GM20431 (cell line): ENCODE measurements at regions not wholly inside any gene's neighbourhood (a gene's known extent, or its start where the extent isn't known, plus 50 kb on each side); places are given as distances from the start of the nearest gene placed in this dataset.
"Not testable (repeated sequence)": the region's sequence is repeated elsewhere in the genome, so short reads cannot be mapped to it uniquely, and the experiment has no call there.

ENCODE experiments used
- in situ Hi-C: fragments of 300-500 bp; cut with MseI, MboI; formaldehyde crosslinking; loops from one replicate; pipeline ENCODE4 v1.15.0; 2020; ENCODE audit warnings: low sequenced_read_pairs; ENCODE audit not compliant: unreplicated experiment

DNA sequence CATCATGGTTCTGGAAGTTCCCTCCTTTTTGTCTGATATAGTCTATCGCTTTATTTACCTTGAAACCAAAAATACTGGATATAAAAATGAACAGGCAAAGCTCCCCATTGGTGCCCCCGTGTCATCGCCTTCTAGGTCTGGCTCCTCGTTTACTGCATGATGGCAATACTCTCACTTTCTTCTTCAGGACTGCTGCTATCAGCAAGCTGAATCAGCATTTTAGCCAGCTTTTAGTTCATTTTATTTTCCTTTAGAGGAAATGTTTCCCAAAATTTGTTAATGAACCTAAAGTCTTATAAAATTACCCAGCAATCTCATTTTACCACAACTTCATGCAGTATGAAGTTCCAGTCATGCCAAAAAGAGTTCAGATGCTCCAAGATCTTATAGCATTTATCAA is 80.5 kb downstream of the ZIC3 start:
- in situ Hi-C loops = no loop called here

DNA sequence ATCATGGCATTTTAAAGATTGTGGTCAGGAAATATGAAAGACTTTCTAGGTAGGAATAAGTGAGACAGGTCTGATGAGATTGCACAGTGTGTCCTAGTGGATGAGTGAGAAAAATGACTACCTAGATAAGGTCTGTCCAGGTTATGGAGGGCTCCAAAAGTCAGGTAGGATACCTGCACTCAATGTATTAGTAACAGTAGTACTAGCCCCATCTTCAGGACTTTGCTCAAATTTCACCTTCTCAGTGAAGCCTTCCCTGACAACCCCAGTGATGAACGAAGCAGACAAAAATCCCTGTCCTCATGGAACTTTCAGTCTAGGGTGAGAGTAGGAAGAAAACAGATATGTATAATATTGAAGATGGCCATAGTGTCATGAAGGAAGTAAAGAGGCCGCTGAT is 85.7 kb downstream of the ZIC3 start:
- in situ Hi-C loops = no loop called here

DNA sequence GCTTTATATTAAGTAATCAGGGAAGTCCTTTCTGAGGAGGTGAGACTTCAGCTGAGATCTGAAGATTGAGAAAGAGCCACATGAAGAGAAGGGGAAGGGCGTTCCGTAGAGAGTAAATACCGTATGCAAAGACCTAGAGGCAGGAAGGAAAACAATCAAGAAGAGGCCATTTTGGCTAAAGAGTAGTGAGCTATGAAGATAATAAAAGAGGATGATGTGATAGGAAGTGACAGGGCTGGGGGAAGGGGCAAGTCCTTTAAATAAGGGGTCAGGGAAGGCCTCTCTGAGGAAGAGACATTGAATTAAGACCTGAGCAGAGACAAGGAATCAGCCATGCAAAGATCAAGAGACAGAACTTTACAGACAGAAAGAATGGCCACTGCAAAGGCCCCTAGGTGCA is 86.2 kb downstream of the ZIC3 start:
- in situ Hi-C loops = no loop called here

DNA sequence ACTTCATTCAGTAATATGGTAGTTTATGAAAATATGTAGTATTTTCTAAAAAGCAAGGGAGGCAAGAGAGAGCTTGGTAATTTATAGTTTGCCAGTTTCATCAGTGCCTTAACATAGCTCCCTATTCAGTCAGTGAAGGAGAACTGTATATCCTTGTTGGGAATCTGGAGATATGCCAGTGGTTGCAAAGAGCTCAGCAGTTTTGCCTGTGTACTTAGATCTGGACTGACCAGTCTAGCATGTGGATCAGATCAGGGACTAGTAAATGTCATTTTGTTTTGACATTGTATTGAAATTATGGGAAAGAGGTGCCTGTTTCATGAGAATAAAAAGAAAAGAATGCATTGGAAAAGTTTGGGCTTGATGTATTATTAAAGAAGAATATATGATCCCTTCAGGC is 88.6 kb downstream of the ZIC3 start:
- in situ Hi-C loops = no loop called here

DNA sequence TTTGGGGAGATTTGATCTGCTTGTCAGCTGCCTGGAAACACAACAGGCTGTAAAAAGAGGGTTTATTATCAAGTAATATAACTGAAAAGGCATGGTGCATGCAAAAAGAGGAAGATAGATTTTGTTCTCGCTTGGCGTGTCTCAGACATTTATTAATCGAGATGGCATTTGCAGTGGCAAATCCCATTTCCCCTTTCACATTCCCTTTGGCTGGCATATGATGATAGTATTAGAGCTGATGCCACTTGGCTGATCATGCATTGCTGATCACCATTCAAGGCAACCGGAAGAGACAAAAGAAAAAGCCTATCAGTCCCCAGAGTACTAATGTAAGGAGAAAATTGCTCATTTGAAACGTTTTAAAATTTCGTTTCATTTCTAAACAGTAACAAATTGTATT is 101.8 kb downstream of the ZIC3 start:
- in situ Hi-C loops = no loop called here

DNA sequence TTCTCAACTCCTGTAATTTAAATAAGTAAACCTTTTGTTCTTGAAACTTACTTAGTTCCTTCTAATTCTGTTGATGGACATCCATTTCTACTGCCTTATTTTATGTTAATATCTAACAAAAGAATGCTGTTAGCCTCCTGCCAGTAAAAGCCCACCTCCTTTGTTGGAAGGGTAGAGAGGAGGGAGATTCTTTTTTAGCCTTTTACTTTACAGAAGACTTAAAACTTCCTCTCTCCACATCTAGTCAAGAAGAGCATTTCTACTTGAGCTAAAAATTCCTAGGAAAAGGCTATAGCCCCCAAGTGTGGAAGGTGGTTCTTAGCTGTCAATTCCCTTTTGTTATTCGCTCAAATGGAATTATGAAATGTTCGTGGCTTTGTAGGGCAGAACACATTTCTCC is 118.7 kb downstream of the ZIC3 start:
- in situ Hi-C loops = no loop called here

DNA sequence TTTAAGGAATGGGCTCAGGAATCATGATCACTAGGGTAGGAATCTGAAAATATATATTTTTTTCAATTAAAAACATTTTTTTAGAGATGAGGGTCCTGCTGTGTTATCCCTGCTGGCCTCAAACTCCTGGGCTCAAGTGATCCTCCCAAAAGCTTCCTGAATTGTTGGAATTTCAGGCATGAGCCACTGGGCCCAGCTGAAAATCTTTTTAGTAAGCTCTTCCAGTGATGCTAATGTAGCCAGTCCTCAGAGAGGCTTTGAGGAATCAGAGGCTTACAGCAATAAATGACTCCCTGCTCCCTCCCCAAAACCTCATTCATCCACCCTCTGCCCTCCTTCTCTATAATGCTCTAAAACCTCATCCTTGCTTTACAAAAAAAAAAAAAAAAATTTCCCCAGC is 129.5 kb downstream of the ZIC3 start:
- in situ Hi-C loops = no loop called here

DNA sequence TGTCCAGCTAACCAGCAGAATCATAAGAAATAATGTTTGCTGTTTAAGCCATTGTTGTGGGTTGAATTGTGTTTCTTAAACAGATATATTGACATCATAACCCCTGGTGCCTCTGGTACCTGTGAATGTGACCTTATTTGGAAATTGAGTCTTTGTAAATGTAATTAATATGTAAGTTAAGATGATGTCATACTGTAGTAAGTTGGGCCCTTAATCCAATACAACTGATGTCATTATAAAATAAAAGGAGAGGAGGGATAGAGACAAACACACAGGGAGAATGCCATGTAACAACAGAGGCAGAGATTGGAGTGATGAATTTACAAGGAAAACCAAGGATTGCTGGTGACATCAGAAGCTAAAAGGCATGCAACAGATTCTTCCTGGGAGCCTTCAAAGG is 141.4 kb downstream of the ZIC3 start:
- in situ Hi-C loops = no loop called here

DNA sequence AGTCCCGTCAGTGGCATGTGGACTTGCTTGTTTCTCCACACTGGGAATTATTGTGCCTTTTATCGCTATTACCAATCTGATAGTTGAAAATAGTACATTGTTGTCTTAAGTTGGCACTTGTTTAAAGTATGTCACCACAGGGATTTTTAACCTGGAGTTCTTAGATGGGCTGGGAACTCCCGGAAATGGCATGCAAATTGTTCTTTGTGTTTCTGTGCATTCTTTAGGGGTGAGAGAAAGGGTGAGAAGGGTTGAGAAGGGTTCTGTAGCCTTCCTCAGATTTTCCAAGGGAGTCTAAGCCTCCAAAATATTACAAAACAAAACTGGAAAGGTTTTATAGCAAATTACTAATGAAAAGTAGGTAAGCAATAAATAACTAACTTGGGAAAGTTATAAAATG is 176.9 kb downstream of the ZIC3 start:
- in situ Hi-C loops = no loop called here

DNA sequence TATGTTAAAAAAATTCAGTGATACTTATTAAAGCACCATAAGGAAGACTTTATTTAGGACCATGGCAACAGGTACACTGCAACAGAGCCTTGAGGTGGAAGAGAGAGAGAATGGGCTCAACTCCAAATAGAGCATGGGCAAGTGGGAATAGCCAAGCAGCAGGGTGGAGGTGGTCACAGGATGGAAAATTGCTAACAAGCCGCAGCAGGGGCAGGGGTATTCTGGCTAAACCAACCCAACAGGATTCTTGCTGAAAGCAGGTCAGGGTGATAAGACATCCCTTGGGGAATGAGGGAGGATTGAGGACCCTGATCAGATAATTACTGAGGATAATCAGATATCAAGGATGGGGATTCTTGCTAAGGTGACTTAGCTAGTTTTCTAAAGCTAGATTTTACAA is 177.5 kb downstream of the ZIC3 start:
- in situ Hi-C loops = no loop called here

DNA sequence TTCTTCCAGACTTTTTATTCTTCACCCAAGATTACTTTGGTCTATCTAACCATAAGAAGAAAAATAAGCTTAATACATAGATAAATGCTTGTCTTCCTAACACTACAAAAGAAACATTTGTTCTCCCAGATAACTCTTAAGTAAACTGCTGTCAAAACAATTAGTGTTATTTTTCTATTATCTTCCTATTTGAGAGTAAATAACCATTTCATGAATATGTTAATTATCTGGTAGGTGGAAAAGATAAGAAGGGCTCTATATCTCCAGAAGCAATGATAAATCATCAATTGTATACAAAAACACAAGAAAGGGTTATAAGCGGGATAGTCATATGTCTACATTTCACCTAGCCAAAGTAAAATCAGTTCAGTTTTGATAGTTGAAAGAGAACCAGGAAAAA is 180.4 kb downstream of the ZIC3 start:
- in situ Hi-C loops = no loop called here

DNA sequence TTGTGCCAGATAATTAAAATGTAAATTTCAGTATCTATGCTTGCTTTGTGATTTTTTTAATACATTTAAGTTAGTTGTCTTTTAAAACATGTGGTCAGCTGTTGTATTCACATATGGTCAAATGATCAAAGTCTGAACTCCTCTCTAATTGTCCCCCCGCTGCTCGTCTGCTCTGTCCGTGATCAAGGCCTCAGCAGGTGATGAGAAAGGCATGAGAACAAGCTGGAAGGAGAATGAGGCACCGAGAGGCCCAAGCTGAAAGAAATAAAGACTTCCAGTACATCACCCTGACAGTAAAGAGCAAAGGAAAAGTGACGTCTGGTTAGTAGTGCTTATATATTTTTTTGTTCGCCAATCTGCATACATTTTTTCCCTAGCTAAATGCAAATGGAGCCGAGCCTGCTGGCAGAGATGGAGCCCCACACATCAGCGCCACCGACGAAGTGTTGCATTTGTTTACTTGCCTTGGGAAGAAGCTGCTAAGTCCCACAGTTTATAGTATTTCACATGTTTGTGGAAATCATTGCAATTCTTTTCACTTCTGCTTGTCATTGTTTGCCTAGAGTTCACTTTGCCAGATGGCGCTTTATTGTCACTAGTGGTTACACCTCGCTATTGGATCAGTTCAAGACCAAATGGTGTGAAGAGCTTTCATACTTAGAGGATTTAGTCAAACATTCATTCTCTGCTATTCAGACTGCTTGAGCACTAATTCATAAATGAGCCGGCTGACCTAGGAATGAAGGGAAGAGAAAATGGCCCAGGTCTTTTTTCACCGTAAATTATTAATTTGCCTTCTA is 181.5 kb downstream of the ZIC3 start:
- in situ Hi-C loops = no loop called here

DNA sequence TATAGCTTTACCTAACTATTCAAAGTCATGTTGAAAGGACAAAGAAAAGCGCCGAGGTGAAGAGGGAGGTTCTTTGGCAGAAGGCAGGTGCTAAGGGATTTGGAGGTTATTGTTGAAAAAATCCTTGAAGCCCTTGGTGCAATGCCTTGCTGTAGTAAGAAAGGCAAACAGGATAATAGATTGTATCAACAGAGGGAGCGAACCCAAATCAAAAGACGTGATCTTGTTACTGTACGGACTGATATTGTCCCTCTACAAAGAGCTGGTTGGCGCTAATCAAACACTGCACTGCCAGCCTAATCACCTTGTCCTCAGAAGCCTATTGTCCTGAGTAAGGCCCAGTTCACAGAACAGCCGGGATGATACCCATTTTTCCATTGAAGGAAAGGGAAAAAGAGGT is 182.9 kb downstream of the ZIC3 start:
- in situ Hi-C loops = no loop called here

DNA sequence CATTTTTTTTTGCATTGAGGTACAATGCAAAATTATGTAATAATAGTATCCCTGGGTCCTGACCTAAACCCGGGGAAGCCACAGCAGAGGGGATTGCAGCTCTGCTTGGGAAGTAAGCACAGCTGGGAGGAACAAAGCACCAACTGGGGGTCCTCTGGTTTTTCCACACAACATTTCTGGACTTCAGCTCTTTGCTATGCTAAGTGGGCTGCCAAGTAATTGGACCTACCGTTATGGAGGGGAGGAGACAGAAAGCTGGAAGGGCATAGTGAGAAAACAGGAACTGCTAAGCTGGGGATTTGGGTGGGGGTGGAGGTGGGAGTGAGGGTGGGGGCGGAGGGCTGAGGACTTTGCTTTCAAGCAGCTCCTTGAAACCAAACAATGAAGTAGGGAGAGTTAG is 183.3 kb downstream of the ZIC3 start:
- in situ Hi-C loops = no loop called here

DNA sequence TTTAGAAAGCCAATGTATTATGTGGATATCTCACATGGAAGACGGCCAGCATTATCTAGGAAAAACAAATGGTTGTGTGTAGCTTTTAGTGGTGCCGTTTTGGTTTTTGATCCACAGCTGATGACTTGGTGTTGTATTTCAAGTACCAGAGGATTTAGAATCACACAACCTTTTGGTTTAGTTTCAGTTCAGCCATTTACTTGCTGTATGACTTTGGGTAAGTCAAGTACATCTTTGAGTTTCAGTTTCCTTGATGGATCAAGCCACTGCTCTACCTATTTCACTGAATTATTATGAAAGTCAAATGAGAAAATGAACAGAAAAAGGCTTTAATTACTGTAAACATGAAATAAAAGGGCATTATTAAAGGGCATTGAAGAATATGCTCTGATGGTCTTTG is 205.6 kb downstream of the ZIC3 start:
- in situ Hi-C loops = no loop called here

DNA sequence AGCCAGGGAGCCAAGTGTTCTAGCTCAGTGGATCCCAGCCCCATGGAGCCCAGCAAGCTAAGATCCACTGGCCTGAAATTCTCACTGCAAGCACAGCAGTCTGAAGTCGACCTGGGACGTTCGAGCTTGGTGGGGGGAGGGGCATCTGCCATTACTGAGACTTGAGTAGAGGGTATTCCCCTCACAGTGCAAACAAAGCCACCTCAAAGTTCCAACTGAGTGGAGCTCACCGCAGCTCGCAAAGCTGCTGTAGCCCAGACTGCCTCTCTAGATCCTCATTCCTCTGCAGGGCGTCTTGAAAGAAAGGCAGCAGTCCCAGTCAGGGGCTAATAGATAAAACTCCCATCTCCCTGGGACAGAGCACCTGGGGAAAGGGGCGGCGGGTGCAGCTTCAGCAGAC is 226.3 kb downstream of the ZIC3 start:
- in situ Hi-C loops = no loop called here

DNA sequence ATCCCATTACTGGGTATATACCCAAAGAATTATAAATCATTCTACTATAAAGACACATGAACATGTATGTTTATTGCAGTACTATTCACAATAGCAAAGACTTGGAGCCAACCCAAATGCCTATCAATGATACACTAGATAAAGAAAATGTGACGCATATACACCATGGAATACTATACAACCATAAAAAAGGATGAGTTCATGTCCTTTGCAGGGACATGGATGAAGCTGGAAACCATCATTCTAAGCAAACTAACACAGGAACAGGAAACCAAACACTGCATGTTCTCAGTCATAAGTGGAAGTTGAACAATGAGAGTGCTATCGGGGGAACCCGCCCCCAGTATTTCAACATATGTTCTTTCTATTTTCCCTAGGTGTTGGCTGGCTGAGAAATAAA is 232.0 kb downstream of the ZIC3 start:
- in situ Hi-C loops = not testable (repeated sequence)

DNA sequence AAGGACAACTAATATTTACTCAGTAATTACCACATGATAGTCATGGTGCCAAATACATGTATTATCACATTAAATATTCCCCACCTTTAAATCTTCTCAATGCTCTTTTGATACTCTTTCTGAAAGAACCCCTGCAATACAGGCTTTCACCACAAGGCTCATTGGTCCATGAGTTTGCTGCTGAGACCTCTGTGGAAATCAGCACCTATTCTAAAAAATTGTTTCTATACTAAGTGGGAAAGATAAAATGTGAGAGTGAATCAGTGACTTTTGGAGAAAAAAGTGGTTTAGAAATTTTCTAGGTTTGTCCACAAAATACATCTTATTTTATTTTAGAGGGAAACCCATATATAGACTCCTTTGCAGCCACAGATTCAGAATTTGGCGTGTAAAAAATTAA is 257.3 kb downstream of the ZIC3 start:
- in situ Hi-C loops = no loop called here

DNA sequence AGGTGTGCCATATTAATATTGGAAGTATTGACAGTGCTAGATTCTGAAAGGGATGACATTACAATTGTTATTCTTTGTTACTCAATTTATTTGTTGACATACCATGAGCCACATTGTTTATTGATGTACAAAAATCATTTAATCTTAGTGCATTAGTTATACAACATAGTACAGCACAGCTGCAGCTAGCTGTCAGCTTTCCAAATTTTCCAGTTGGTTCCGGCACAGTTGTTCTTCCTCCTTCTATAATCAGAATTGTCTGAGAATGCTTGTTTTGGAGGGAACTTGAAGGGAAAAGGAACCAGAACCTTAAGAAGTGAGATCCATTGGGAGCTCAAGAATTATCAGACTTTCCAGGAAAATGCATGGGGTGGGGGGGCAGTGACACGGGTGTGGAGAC is 281.4 kb downstream of the ZIC3 start:
- in situ Hi-C loops = no loop called here

DNA sequence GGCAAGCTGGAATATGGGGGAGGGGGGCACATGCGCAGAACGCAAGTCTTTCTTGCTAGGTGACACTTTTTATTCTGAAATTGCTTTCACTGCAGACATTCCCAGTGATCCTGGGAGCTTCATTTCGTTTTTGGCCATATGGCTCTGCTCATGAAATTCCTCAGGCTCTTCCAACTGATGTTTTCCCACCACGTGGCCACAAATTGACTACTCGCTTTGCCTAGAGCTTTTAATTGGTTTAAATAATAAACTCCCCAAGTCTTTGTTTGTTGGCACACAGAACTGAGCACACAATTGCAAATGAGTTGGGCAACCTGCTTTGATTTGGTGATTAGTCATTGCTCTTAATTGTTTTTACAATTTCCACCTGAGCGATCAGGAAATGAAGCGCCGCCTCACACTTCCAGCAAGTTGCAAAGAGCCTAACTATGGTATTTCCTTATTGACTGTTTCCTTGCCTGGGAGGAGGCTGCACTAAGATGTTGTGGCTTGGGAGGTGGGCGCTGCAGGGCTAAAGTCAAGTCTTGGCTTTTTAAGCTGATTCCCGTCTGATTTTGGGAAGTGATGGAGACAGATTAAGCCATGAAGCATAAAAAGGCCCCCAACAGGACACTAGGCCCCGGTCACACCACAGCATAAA is 282.5 kb downstream of the ZIC3 start:
- in situ Hi-C loops = no loop called here

DNA sequence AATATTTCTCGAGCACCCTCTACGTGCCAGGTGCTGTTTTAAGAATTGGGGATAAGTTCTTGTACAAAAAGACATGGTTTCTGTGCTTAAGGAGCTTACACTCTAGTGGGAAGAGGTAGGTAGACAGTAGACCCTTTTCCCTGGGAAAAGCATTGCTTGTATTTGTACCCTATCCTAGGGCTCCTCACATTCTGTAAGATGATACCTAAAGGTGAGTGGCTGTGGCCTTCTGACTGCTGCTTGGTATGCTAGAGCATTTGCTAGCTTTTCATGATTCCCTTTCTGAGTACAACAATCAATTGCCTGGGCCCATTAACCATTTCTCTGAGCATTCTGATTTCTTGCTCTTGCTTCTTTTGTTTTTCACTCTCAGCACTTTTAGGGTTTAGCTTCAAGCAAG is 286.6 kb downstream of the ZIC3 start:
- in situ Hi-C loops = no loop called here

DNA sequence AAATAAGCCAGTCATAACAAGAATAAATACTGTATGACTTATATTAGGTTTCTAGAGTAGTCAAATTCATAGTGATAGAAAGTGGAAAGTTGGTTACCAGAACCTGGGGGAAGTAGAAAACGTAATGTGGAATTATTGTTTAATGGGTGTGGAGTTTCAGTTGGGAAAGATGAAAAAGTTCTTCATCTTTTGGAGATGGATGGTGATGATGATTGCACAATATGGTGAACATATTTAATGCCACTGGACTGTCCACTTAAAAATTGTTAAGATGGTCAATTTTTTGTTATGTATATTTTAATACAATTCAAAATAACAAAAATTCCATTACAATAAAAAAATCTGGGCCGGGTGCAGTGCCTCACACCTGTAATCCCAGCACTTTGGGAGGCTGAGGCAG is 289.6 kb downstream of the ZIC3 start:
- in situ Hi-C loops = no loop called here
